ENCODE measurements at regions not wholly inside any gene's neighbourhood (a gene's known extent, or its start where the extent isn't known, plus 50 kb on each side); places are given as distances from the start of the nearest gene placed in this dataset.
"Not testable (repeated sequence)": the region's sequence is repeated elsewhere in the genome, so short reads cannot be mapped to it uniquely, and the experiment has no call there.

DNA sequence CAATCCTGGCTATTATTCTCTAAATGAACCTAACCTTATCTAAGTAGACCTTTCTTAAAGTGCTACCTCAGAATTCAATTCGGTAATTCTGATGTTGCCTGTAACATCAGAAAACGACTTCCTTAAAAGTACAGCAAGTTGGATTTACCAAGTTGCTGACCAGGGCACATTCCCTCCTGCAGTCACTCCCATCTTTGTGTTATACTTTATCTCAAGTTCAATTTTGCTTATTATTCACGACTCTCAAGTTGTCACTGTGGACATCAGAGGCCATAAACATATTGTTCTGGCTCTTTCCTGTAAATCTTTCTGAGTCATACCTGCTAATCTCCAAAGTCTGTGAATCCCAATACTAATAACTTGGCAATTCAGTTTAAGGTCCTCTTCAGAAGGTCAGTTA, 64.6 kb upstream of the ZSCAN2 start:
- TF ChIP-seq, protein P1, sequence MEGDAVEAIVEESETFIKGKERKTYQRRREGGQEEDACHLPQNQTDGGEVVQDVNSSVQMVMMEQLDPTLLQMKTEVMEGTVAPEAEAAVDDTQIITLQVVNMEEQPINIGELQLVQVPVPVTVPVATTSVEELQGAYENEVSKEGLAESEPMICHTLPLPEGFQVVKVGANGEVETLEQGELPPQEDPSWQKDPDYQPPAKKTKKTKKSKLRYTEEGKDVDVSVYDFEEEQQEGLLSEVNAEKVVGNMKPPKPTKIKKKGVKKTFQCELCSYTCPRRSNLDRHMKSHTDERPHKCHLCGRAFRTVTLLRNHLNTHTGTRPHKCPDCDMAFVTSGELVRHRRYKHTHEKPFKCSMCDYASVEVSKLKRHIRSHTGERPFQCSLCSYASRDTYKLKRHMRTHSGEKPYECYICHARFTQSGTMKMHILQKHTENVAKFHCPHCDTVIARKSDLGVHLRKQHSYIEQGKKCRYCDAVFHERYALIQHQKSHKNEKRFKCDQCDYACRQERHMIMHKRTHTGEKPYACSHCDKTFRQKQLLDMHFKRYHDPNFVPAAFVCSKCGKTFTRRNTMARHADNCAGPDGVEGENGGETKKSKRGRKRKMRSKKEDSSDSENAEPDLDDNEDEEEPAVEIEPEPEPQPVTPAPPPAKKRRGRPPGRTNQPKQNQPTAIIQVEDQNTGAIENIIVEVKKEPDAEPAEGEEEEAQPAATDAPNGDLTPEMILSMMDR (conservative IDR thresholded peaks at IDR 0.05), result not testable (repeated sequence)
- not testable (repeated sequence) for TF ChIP-seq ZFX (IDR thresholded peaks at IDR 0.05)
